CD4-positive, alpha-beta memory T cell (primary cell): ENCODE measurements at regions not wholly inside any gene's neighbourhood (a gene's known extent, or its start where the extent isn't known, plus 50 kb on each side); places are given as distances from the start of the nearest gene placed in this dataset.
A peak's percentile ranks its signal among the peaks of the same experiment; 100 is the strongest.

ENCODE experiments used
- CTCF ChIA-PET: fragments of 350-600 bp; sonication (Branson Sonifier 250); formaldehyde crosslinking; loops from one replicate; lab custom pipeline; 2021; ENCODE audit warnings: inconsistent platforms; ENCODE audit not compliant: partially characterized antibody; lab: Charles Lee
- POLR2A ChIA-PET: fragments of 350-600 bp; sonication (Branson Sonifier 250); formaldehyde crosslinking; loops from one replicate; lab custom pipeline; 2021; ENCODE audit not compliant: partially characterized antibody; lab: Charles Lee
- DNase-seq, 5 donors: peaks; one replicate each; pipeline versions ENCODE4 v3.0.0 to v3.0.0-alpha.2; 2020 to 2022; ENCODE audit warnings: mixed read lengths in 1 of 5
- H3K27ac ChIP-seq: one replicate; pipeline ENCODE4 v1.7.0; 2013; ENCODE audit warnings: low read depth, low read length
- H3K27me3 ChIP-seq: 2 replicates; pipeline ENCODE4 v1.7.0; 2013; ENCODE audit warnings: mild to moderate bottlenecking, low read length, moderate library complexity; ENCODE audit not compliant: insufficient read depth
- H3K36me3 ChIP-seq: 2 replicates; pipeline ENCODE4 v1.7.0; 2013; ENCODE audit warnings: mild to moderate bottlenecking, low read length, moderate library complexity; ENCODE audit not compliant: insufficient read depth
- H3K4me1 ChIP-seq: 2 replicates; pipeline ENCODE4 v1.7.0; 2013; ENCODE audit warnings: mild to moderate bottlenecking, low read length, moderate library complexity; ENCODE audit not compliant: insufficient read depth
- H3K4me3 ChIP-seq, 2 donors: one replicate each; pipeline ENCODE4 v1.7.0; 2013; ENCODE audit warnings: low read length in 2 of 2, mild to moderate bottlenecking in 1 of 2
- H3K9me3 ChIP-seq, 2 donors: one replicate each; pipeline ENCODE4 v1.7.0; 2013; ENCODE audit warnings: low read length in 2 of 2, control low read depth in 1 of 2; ENCODE audit not compliant: control insufficient read depth in 1 of 2
- H3K27ac Mint-ChIP-seq, 7 donors: one replicate each; pipeline ENCODE4 v1.8.0; 2020 to 2021; ENCODE audit warnings: mixed read lengths in 7 of 7, mild to moderate bottlenecking in 6 of 7, inconsistent platforms in 3 of 7, moderate library complexity in 3 of 7
- H3K27me3 Mint-ChIP-seq, 2 donors: one replicate each; pipeline ENCODE4 v1.8.0; 2020 to 2021; ENCODE audit warnings: mixed read lengths in 2 of 2
- H3K36me3 Mint-ChIP-seq, 2 donors: one replicate each; pipeline ENCODE4 v1.8.0; 2020 to 2021; ENCODE audit warnings: mixed read lengths in 2 of 2, inconsistent platforms in 1 of 2, mild to moderate bottlenecking in 1 of 2
- H3K4me1 Mint-ChIP-seq, 4 donors: one replicate each; pipeline ENCODE4 v1.8.0; 2020 to 2021; ENCODE audit warnings: mixed read lengths in 4 of 4, mild to moderate bottlenecking in 1 of 4
- H3K4me3 Mint-ChIP-seq, 8 donors: one replicate each; pipeline ENCODE4 v1.8.0; 2020 to 2021; ENCODE audit warnings: mixed read lengths in 8 of 8, mild to moderate bottlenecking in 7 of 8, moderate library complexity in 6 of 8, inconsistent platforms in 3 of 8
- H3K9me3 Mint-ChIP-seq, 8 donors: one replicate each; pipeline ENCODE4 v1.8.0; 2020 to 2021; ENCODE audit warnings: mixed read lengths in 8 of 8, mild to moderate bottlenecking in 5 of 8, inconsistent platforms in 3 of 8, moderate library complexity in 1 of 8
- intact Hi-C: fragments of 100-400 bp; cut with micrococcal nuclease; formaldehyde crosslinking; loops from one replicate; pipeline ENCODE4 v1.15.1; 2023

- Mint-ChIP-seq H3K27ac (no peak overlapping the region), H3K4me3 (no peak overlapping the region), H3K4me1 (no peaks in the 10 kb centered on the region), H3K36me3 (peaks cover 0 to under 1% of the 10 kb centered on the region in 2 donors), H3K27me3 (no peaks in the 10 kb centered on the region), H3K9me3 (peaks cover 10 to 65% (median 45%) of the 10 kb centered on the region in 8 donors)
- Histone ChIP-seq H3K4me1 (no peaks in the 10 kb centered on the region), H3K27me3 (no peaks in the 10 kb centered on the region), H3K36me3 (no peaks in the 10 kb centered on the region), H3K9me3 (peaks cover 0 to 3% of the 10 kb centered on the region in 2 donors), H3K27ac (no peak overlapping the region), H3K4me3 (no peak overlapping the region)
- no peak for DNase-seq
- intact Hi-C loops = no loop called here
- CTCF ChIA-PET = no interaction called here
- POLR2A ChIA-PET = no interaction called here
Measured at GRCh38 chr7:57367171-57367570, 82.8 kb upstream of the ZNF716 start.

GRCh38 chr7:57370066-57370738 is 79.8 kb upstream of the ZNF716 start:
- no peak for DNase-seq
- no peak overlapping the region for H3K4me3 ChIP-seq
- CTCF ChIA-PET = no interaction called here
- no peak overlapping the region for H3K27ac ChIP-seq
- no peaks in the 10 kb centered on the region for H3K4me1 ChIP-seq
- Mint-ChIP-seq H3K36me3 (peaks cover 0 to 4% of the 10 kb centered on the region in 2 donors), H3K9me3 (peaks cover 12 to 67% (median 50%) of the 10 kb centered on the region in 8 donors), H3K27me3 (no peaks in the 10 kb centered on the region), H3K27ac (no peak overlapping the region), H3K4me1 (no peaks in the 10 kb centered on the region), H3K4me3 (no peak overlapping the region)
- POLR2A ChIA-PET = no interaction called here
- intact Hi-C loops = no loop called here
- no peaks in the 10 kb centered on the region for H3K36me3 ChIP-seq
- peaks cover 0 to 3% of the 10 kb centered on the region in 2 donors for H3K9me3 ChIP-seq
- H3K27me3 ChIP-seq = no peaks in the 10 kb centered on the region

DNA sequence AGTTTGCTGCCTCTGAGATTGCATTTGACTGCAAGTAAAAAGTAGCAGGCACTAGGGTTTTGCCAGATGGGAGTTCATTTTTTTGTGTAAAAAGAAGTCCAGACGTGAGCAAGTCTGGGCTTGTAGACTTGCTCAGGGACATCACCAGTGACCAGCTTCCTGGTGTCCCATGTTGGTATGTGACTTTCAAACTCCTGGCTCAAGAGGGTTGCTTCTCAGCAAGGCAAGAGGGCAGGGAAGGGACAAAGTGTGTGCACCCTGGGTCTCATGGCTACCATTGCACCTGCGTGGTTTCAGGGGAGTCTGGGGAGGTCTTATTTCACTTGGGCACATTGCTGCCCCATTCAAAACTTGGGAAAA is 79.3 kb upstream of the ZNF716 start:
- H3K9me3 ChIP-seq = peaks cover 0 to 3% of the 10 kb centered on the region in 2 donors
- intact Hi-C loops = no loop called here
- no peaks in the 10 kb centered on the region for H3K27me3 ChIP-seq
- H3K4me1 ChIP-seq = no peaks in the 10 kb centered on the region
- Mint-ChIP-seq H3K4me1 (no peaks in the 10 kb centered on the region), H3K9me3 (peaks cover 12 to 68% (median 49%) of the 10 kb centered on the region in 8 donors), H3K27me3 (no peaks in the 10 kb centered on the region), H3K36me3 (peaks cover 0 to 4% of the 10 kb centered on the region in 2 donors), H3K27ac (no peak overlapping the region), H3K4me3 (no peak overlapping the region)
- no peak overlapping the region for H3K27ac ChIP-seq
- POLR2A ChIA-PET = no interaction called here
- H3K36me3 ChIP-seq = no peaks in the 10 kb centered on the region
- H3K4me3 ChIP-seq = no peak overlapping the region
- CTCF ChIA-PET = no interaction called here
- no peak for DNase-seq

- no peak overlapping the region for H3K27ac ChIP-seq
- Mint-ChIP-seq H3K4me3 (no peak overlapping the region), H3K4me1 (no peaks in the 10 kb centered on the region), H3K27me3 (no peaks in the 10 kb centered on the region), H3K36me3 (peaks cover 0 to 4% of the 10 kb centered on the region in 2 donors), H3K9me3 (peaks cover 10 to 58% (median 41%) of the 10 kb centered on the region in 8 donors), H3K27ac (no peak overlapping the region)
- ChIA-PET CTCF (no interaction called here), POLR2A (no interaction called here)
- no peaks in the 10 kb centered on the region for H3K9me3 ChIP-seq
- no peak overlapping the region for H3K4me3 ChIP-seq
- no peaks in the 10 kb centered on the region for H3K4me1 ChIP-seq
- H3K36me3 ChIP-seq = no peaks in the 10 kb centered on the region
- no peak for DNase-seq
- intact Hi-C loops = no loop called here
- no peaks in the 10 kb centered on the region for H3K27me3 ChIP-seq
Measured at GRCh38 chr7:57375783-57376182, 74.2 kb upstream of the ZNF716 start.

GRCh38 chr7:57381581-57381980 is 68.4 kb upstream of the ZNF716 start:
- Histone ChIP-seq H3K4me3 (no peak overlapping the region), H3K9me3 (no peaks in the 10 kb centered on the region), H3K27ac (no peak overlapping the region), H3K36me3 (no peaks in the 10 kb centered on the region), H3K27me3 (no peaks in the 10 kb centered on the region), H3K4me1 (no peaks in the 10 kb centered on the region)
- Mint-ChIP-seq H3K27me3 (no peaks in the 10 kb centered on the region), H3K4me3 (no peak overlapping the region), H3K36me3 (peaks cover 0 to 5% of the 10 kb centered on the region in 2 donors), H3K27ac (no peak overlapping the region), H3K4me1 (no peaks in the 10 kb centered on the region), H3K9me3 (peaks cover 3 to 56% (median 22%) of the 10 kb centered on the region in 8 donors)
- intact Hi-C loops = no loop called here
- POLR2A ChIA-PET = no interaction called here
- DNase-seq = no peak
- CTCF ChIA-PET = no interaction called here

- ChIA-PET CTCF (no interaction called here), POLR2A (no interaction called here)
- H3K27me3 Mint-ChIP-seq = no peaks in the 10 kb centered on the region
- Histone ChIP-seq H3K27me3 (no peaks in the 10 kb centered on the region), H3K9me3 (no peaks in the 10 kb centered on the region), H3K4me1 (no peaks in the 10 kb centered on the region), H3K4me3 (no peak overlapping the region), H3K27ac (no peak overlapping the region), H3K36me3 (no peaks in the 10 kb centered on the region)
- no peak for DNase-seq
- H3K4me1 Mint-ChIP-seq = no peaks in the 10 kb centered on the region
- H3K9me3 Mint-ChIP-seq = peaks cover 7 to 60% (median 30%) of the 10 kb centered on the region in 8 donors
- peaks cover 0 to 5% of the 10 kb centered on the region in 2 donors for H3K36me3 Mint-ChIP-seq
- H3K27ac Mint-ChIP-seq = peak overlapping the region in 1 of 7 donors; percentile 70
- intact Hi-C loops = no loop called here
- no peak overlapping the region for H3K4me3 Mint-ChIP-seq
Measured at GRCh38 chr7:57384380-57384779, 65.6 kb upstream of the ZNF716 start.

GRCh38 chr7:57385668-57386067 is 64.3 kb upstream of the ZNF716 start:
- Histone ChIP-seq H3K36me3 (no peaks in the 10 kb centered on the region), H3K4me3 (no peak overlapping the region), H3K27ac (no peak overlapping the region), H3K27me3 (no peaks in the 10 kb centered on the region), H3K4me1 (no peaks in the 10 kb centered on the region), H3K9me3 (no peaks in the 10 kb centered on the region)
- intact Hi-C loops = no loop called here
- Mint-ChIP-seq H3K27ac (no peak overlapping the region), H3K27me3 (no peaks in the 10 kb centered on the region), H3K9me3 (peaks cover 8 to 61% (median 36%) of the 10 kb centered on the region in 8 donors), H3K4me1 (no peaks in the 10 kb centered on the region), H3K36me3 (peaks cover 0 to 5% of the 10 kb centered on the region in 2 donors), H3K4me3 (no peak overlapping the region)
- ChIA-PET CTCF (no interaction called here), POLR2A (no interaction called here)
- DNase-seq = no peak
